Peyer's patch (tissue), 4 donors: ENCODE measurements at regions not wholly inside any gene's neighbourhood (a gene's known extent, or its start where the extent isn't known, plus 50 kb on each side); places are given as distances from the start of the nearest gene placed in this dataset.

Experiments
- CTCF ChIP-seq, 6 experiments: fragments of 450-650 bp in 4 of 6; fragments of 200-600 bp in 2 of 6; sonication (generic) in 1 of 6; IDR thresholded peaks; one replicate each; pipeline ENCODE4 v1.5.1; 2017 to 2019; ENCODE audit warnings: antibody characterized with exemption in 6 of 6, mild to moderate bottlenecking in 3 of 6, moderate library complexity in 1 of 6
- POLR2A ChIP-seq, 2 donors: fragments of 450-650 bp; IDR thresholded peaks; one replicate each; pipeline ENCODE4 v1.5.1; 2017; ENCODE audit warnings: antibody characterized with exemption in 2 of 2, mild to moderate bottlenecking in 2 of 2, moderate library complexity in 2 of 2

- TF ChIP-seq CTCF (IDR thresholded peaks at IDR 0.05) (no peak), POLR2A (IDR thresholded peaks at IDR 0.05) (no peak)
Measured at GRCh38 chr10:78445308-78445707, 411.6 kb downstream of the RPS24 start.
